ENCODE measurements at regions not wholly inside any gene's neighbourhood (a gene's known extent, or its start where the extent isn't known, plus 50 kb on each side); places are given as distances from the start of the nearest gene placed in this dataset.

DNA sequence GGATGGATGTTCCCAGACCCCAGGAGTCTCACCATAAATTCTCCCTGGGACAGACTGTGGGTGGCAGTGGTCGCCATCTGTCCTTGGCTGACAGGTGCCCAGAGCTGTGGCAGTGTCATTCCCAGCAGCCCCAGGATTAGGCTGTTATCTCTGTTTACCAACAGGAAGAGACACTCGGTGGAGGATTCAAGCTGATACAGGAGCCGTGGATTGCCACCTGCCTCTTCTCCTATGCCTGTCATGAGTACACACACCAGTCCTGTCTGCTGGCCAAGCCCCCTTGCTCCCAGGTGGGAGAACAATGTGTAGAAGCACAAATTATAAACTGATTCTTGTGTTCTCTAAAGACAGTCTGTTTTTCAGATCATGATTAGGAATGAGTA lies 152.6 kb downstream of the ETS2 start:
- ATAC-seq (ENCODE audit: low read depth) (no peak), DNase-seq (ENCODE audit: low spot score) (no peak)
- H3K27ac ChIP-seq (ENCODE audit: poor library complexity, severe bottlenecking) = peak overlapping the region; percentile 25
- H3K4me1 ChIP-seq (ENCODE audit: insufficient read depth, poor library complexity, severe bottlenecking) = peaks cover 25% of the 10 kb centered on the region
- H3K4me3 ChIP-seq (ENCODE audit: severe bottlenecking) = no peak overlapping the region
- no peaks in the 10 kb centered on the region for H3K36me3 ChIP-seq (ENCODE audit: low read depth)
- no peaks in the 10 kb centered on the region for H3K27me3 ChIP-seq (ENCODE audit: insufficient read depth, poor library complexity, severe bottlenecking)
- H3K9me3 ChIP-seq (ENCODE audit: severe bottlenecking) = no peaks in the 10 kb centered on the region
- TF ChIP-seq CTCF (IDR thresholded peaks at IDR 0.05; ENCODE audit: poor library complexity, severe bottlenecking) = no peak

DNA sequence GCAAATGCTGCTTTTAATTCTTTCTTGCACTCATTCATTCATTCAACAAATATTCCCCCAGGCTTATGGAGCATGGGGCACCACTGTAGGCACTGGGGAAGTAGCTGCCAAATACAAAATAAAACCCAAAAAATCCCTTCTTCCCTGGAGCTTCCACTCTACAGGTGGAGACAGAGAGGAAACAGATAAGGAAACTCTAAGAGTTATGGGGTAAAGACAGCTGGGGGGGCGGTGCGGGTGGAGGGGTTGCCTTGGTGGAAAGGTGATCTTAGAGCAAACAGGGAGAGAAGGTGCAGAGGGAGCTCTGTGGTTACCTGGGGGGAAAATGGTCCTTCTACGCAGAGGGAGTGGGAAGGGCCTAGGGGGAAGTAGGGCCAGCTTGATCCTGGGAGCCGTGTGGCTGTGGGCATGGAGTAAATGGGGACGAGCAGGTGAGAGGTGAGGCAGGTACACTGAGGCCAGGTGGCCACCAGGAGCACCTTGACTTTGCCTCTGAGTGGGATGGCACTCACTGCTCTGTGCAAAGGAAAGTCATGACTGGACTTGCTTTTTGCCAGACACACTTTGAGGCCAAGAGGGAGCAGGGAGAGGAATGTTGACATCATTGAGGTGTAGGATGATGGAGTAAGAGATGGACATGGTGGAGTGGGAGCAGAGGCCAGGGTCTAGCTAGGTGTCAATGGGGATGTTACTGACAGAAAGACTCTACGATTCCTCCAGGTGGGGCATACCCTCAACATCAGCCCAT lies 152.0 kb downstream of the ETS2 start:
- Histone ChIP-seq H3K27ac (ENCODE audit: poor library complexity, severe bottlenecking) (no peak overlapping the region), H3K36me3 (ENCODE audit: low read depth) (no peaks in the 10 kb centered on the region), H3K4me1 (ENCODE audit: insufficient read depth, poor library complexity, severe bottlenecking) (peaks cover 25% of the 10 kb centered on the region), H3K27me3 (ENCODE audit: insufficient read depth, poor library complexity, severe bottlenecking) (no peaks in the 10 kb centered on the region), H3K9me3 (ENCODE audit: severe bottlenecking) (no peaks in the 10 kb centered on the region), H3K4me3 (ENCODE audit: severe bottlenecking) (no peak overlapping the region)
- no peak for TF ChIP-seq CTCF (IDR thresholded peaks at IDR 0.05; ENCODE audit: poor library complexity, severe bottlenecking)
- DNase-seq (ENCODE audit: low spot score) = no peak
- no peak for ATAC-seq (ENCODE audit: low read depth)

DNA sequence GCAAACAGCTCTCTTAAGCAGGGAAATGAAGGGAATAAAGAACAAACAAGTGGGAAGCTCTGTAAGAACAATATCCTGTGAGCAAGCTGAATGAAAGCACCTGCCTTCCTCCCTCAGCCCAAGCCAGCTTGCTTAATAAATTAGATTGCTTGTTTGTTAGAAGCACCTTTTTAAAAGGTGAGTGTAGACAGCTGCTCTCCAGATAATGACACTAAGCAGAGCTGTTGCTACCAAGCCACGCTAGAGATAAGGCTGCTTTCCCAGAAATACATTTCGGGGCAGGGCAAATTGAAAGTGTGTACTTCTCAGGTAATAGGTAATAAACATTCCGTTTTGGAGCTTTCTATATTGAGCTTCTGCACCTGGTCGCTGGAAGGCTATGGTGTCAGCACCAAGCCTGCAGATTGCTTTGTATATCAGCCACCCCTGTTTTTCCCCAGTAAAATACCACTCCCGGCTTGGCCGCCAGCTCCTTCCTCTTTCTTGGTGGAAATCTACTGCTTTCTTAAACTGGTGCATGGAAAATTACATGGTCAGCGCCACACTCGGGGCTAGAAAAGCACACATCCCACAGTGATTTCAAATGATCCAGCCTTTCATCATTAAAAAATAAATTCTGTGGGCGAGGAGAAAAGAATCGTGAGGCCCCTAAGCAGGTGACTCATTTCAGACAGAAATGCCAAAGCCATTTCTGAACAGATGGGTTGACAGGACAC lies 151.3 kb downstream of the ETS2 start:
- no peak overlapping the region for H3K27ac ChIP-seq (ENCODE audit: poor library complexity, severe bottlenecking)
- TF ChIP-seq CTCF (IDR thresholded peaks at IDR 0.05; ENCODE audit: poor library complexity, severe bottlenecking) = no peak
- no peaks in the 10 kb centered on the region for H3K27me3 ChIP-seq (ENCODE audit: insufficient read depth, poor library complexity, severe bottlenecking)
- H3K36me3 ChIP-seq (ENCODE audit: low read depth) = no peaks in the 10 kb centered on the region
- no peak overlapping the region for H3K4me3 ChIP-seq (ENCODE audit: severe bottlenecking)
- DNase-seq (ENCODE audit: low spot score) (no peak), ATAC-seq (ENCODE audit: low read depth) (no peak)
- H3K4me1 ChIP-seq (ENCODE audit: insufficient read depth, poor library complexity, severe bottlenecking) = peaks cover 25% of the 10 kb centered on the region
- no peaks in the 10 kb centered on the region for H3K9me3 ChIP-seq (ENCODE audit: severe bottlenecking)

DNA sequence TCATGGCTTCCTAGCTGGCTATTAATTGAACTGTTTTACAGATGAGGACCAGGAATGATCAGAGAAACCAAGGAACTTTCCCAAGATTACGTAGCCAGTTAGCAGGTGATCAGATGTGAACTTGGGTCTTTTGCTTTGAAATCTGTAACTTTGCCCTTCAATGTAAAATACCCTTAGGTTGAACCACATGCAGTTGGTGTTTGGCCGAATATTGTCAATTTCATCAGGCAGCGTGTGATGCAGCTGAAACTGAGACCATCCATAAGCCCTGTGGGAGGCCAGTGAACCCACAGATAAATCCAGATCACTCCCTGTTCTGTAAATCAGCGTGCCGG lies 150.8 kb downstream of the ETS2 start:
- no peak overlapping the region for H3K4me3 ChIP-seq (ENCODE audit: severe bottlenecking)
- H3K27ac ChIP-seq (ENCODE audit: poor library complexity, severe bottlenecking) = no peak overlapping the region
- peaks cover 25% of the 10 kb centered on the region for H3K4me1 ChIP-seq (ENCODE audit: insufficient read depth, poor library complexity, severe bottlenecking)
- no peaks in the 10 kb centered on the region for H3K36me3 ChIP-seq (ENCODE audit: low read depth)
- ATAC-seq (ENCODE audit: low read depth) = no peak
- DNase-seq (ENCODE audit: low spot score) = no peak
- H3K27me3 ChIP-seq (ENCODE audit: insufficient read depth, poor library complexity, severe bottlenecking) = no peaks in the 10 kb centered on the region
- no peak for TF ChIP-seq CTCF (IDR thresholded peaks at IDR 0.05; ENCODE audit: poor library complexity, severe bottlenecking)
- H3K9me3 ChIP-seq (ENCODE audit: severe bottlenecking) = no peaks in the 10 kb centered on the region

GRCh38 chr21:38956007-38956406 lies 150.3 kb downstream of the ETS2 start:
- no peak for ATAC-seq (ENCODE audit: low read depth)
- no peaks in the 10 kb centered on the region for H3K27me3 ChIP-seq (ENCODE audit: insufficient read depth, poor library complexity, severe bottlenecking)
- no peaks in the 10 kb centered on the region for H3K36me3 ChIP-seq (ENCODE audit: low read depth)
- no peak overlapping the region for H3K27ac ChIP-seq (ENCODE audit: poor library complexity, severe bottlenecking)
- H3K4me3 ChIP-seq (ENCODE audit: severe bottlenecking) = no peak overlapping the region
- peaks cover 25% of the 10 kb centered on the region for H3K4me1 ChIP-seq (ENCODE audit: insufficient read depth, poor library complexity, severe bottlenecking)
- no peaks in the 10 kb centered on the region for H3K9me3 ChIP-seq (ENCODE audit: severe bottlenecking)
- no peak for TF ChIP-seq CTCF (IDR thresholded peaks at IDR 0.05; ENCODE audit: poor library complexity, severe bottlenecking)
- DNase-seq (ENCODE audit: low spot score) = no peak
